Omental fat pad (tissue), 3 donors: ENCODE measurements at regions not wholly inside any gene's neighbourhood (a gene's known extent, or its start where the extent isn't known, plus 50 kb on each side); places are given as distances from the start of the nearest gene placed in this dataset.

ENCODE experiments used
- ATAC-seq: fragments of 150-250 bp; one replicate; pipeline ENCODE4 v1.9.1; 2016; ENCODE audit warnings: mild to moderate bottlenecking, moderate library complexity; ENCODE audit not compliant: low FRiP score
- DNase-seq: peaks from one replicate; pipeline ENCODE4 v3.0.0-alpha.2; 2019; ENCODE audit warnings: low spot score
- CTCF ChIP-seq, 3 donors: fragments of 450-650 bp; IDR thresholded peaks; one replicate each; pipeline ENCODE4 v1.5.1; 2016 to 2017; ENCODE audit warnings: antibody characterized with exemption in 3 of 3, mild to moderate bottlenecking in 3 of 3, moderate library complexity in 2 of 3

DNA sequence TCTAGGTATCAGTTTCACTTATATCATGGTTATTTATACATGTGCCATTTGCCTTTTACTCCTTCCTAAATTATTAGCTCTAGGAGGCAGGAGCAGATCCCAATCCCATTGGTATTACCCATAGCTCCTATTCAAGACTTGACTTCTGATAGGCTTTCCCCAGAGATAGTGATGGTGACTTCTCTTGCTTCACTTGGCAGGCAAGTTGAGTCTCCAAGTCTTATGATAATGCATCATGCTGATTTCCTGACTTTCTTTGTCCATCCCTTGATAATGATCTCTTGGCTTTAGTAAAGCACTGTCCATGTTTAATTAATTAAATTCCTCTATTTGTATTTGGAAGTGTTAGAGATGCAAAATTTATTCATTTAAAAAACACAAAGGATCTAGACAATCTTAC, 253.5 kb upstream of the ADAMTS5 start:
- no peak for ATAC-seq
- DNase-seq = no peak
- no peak for TF ChIP-seq CTCF (IDR thresholded peaks at IDR 0.05)

- no peak for ATAC-seq
- no peak for TF ChIP-seq CTCF (IDR thresholded peaks at IDR 0.05)
- no peak for DNase-seq
Measured at GRCh38 chr21:27219068-27219467, 252.2 kb upstream of the ADAMTS5 start.

- TF ChIP-seq CTCF (IDR thresholded peaks at IDR 0.05) = no peak
- ATAC-seq (no peak), DNase-seq (no peak)
Measured at GRCh38 chr21:27213303-27213702, 246.4 kb upstream of the ADAMTS5 start.

GRCh38 chr21:27212441-27212840, 245.6 kb upstream of the ADAMTS5 start:
- TF ChIP-seq CTCF (IDR thresholded peaks at IDR 0.05) = no peak
- no peak for ATAC-seq
- DNase-seq = no peak

DNA sequence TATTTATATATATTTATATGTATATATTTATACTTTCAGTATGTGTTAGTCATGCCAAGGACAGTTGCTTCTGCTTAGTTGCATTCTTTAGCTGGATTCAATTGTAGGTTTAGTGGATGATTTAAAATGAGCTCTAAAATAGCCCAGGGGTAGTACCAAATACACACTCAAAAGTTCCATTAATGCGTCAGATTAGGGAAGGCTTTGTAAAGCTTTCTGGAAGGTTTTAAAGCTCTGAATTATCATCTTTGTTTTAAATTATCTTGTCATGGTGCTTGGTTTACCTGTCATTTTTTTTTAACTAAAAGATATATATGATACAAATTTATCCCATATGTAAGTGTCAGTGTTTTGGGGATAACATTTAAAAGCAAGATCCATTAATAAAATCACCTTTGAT, 242.7 kb upstream of the ADAMTS5 start:
- DNase-seq (no peak), ATAC-seq (no peak)
- TF ChIP-seq CTCF (IDR thresholded peaks at IDR 0.05) = no peak

- TF ChIP-seq CTCF (IDR thresholded peaks at IDR 0.05) = no peak
- no peak for ATAC-seq
- DNase-seq = no peak
Measured at GRCh38 chr21:27206368-27206982, 239.6 kb upstream of the ADAMTS5 start.

GRCh38 chr21:27202301-27202700, 235.4 kb upstream of the ADAMTS5 start:
- DNase-seq (no peak), ATAC-seq (no peak)
- no peak for TF ChIP-seq CTCF (IDR thresholded peaks at IDR 0.05)
